ENCODE measurements at regions not wholly inside any gene's neighbourhood (a gene's known extent, or its start where the extent isn't known, plus 50 kb on each side); places are given as distances from the start of the nearest gene placed in this dataset.

GRCh38 chr5:2136728-2137333 is 254.1 kb upstream of the IRX4 start:
- H3K27me3 Mint-ChIP-seq = no peaks in the 10 kb centered on the region

GRCh38 chr5:2135833-2136232 is 253.1 kb upstream of the IRX4 start:
- intact Hi-C loops (cut with micrococcal nuclease) = no loop called here
- H3K27me3 Mint-ChIP-seq = no peaks in the 10 kb centered on the region
- H3K9me3 Mint-ChIP-seq = peaks cover 6% of the 10 kb centered on the region
- no peaks in the 10 kb centered on the region for H3K36me3 Mint-ChIP-seq (ENCODE audit: low read depth)
- H3K27ac Mint-ChIP-seq = no peak overlapping the region
- H3K4me3 Mint-ChIP-seq = no peak overlapping the region
- no peaks in the 10 kb centered on the region for H3K4me1 Mint-ChIP-seq (ENCODE audit: low read depth)

More at GRCh38 chr5:2136728-2137333, 254.1 kb upstream of the IRX4 start:
- Mint-ChIP-seq H3K4me3 (no peak overlapping the region), H3K9me3 (peaks cover 6% of the 10 kb centered on the region), H3K27ac (no peak overlapping the region), H3K4me1 (ENCODE audit: low read depth) (no peaks in the 10 kb centered on the region), H3K36me3 (ENCODE audit: low read depth) (no peaks in the 10 kb centered on the region)
- intact Hi-C loops (cut with micrococcal nuclease) = no loop called here

- no peak overlapping the region for H3K4me3 Mint-ChIP-seq
- no peaks in the 10 kb centered on the region for H3K27me3 Mint-ChIP-seq
- H3K27ac Mint-ChIP-seq = no peak overlapping the region
- H3K36me3 Mint-ChIP-seq (ENCODE audit: low read depth) = no peaks in the 10 kb centered on the region
- H3K9me3 Mint-ChIP-seq = peaks cover 6% of the 10 kb centered on the region
- intact Hi-C loops (cut with micrococcal nuclease) = no loop called here
- no peaks in the 10 kb centered on the region for H3K4me1 Mint-ChIP-seq (ENCODE audit: low read depth)
These were observed 252.6 kb upstream of the IRX4 start for GRCh38 chr5:2135354-2135753.

- Mint-ChIP-seq H3K27ac (no peak overlapping the region), H3K27me3 (peaks cover 1% of the 10 kb centered on the region), H3K4me3 (no peak overlapping the region), H3K9me3 (peaks cover 6% of the 10 kb centered on the region), H3K4me1 (ENCODE audit: low read depth) (no peaks in the 10 kb centered on the region), H3K36me3 (ENCODE audit: low read depth) (no peaks in the 10 kb centered on the region)
- intact Hi-C loops (cut with micrococcal nuclease) = no loop called here
These were observed 252.0 kb upstream of the IRX4 start for GRCh38 chr5:2134543-2135292.

GRCh38 chr5:2133936-2134335 is 251.2 kb upstream of the IRX4 start:
- peaks cover 2% of the 10 kb centered on the region for H3K27me3 Mint-ChIP-seq
- peaks cover 6% of the 10 kb centered on the region for H3K9me3 Mint-ChIP-seq
- H3K4me3 Mint-ChIP-seq = no peak overlapping the region
- H3K27ac Mint-ChIP-seq = no peak overlapping the region
- H3K4me1 Mint-ChIP-seq (ENCODE audit: low read depth) = no peaks in the 10 kb centered on the region
- intact Hi-C loops (cut with micrococcal nuclease) = no loop called here
- H3K36me3 Mint-ChIP-seq (ENCODE audit: low read depth) = no peaks in the 10 kb centered on the region

- no peaks in the 10 kb centered on the region for H3K4me1 Mint-ChIP-seq (ENCODE audit: low read depth)
- no peak overlapping the region for H3K27ac Mint-ChIP-seq
- H3K27me3 Mint-ChIP-seq = peaks cover 4% of the 10 kb centered on the region
- peaks cover 6% of the 10 kb centered on the region for H3K9me3 Mint-ChIP-seq
- H3K4me3 Mint-ChIP-seq = no peak overlapping the region
- intact Hi-C loops (cut with micrococcal nuclease) = no loop called here
- no peaks in the 10 kb centered on the region for H3K36me3 Mint-ChIP-seq (ENCODE audit: low read depth)
These were observed 250.4 kb upstream of the IRX4 start for GRCh38 chr5:2133080-2133479.

- H3K27ac Mint-ChIP-seq = no peak overlapping the region
- no peak overlapping the region for H3K4me3 Mint-ChIP-seq
- H3K9me3 Mint-ChIP-seq = peaks cover 6% of the 10 kb centered on the region
- intact Hi-C loops (cut with micrococcal nuclease) = no loop called here
- no peaks in the 10 kb centered on the region for H3K4me1 Mint-ChIP-seq (ENCODE audit: low read depth)
- H3K27me3 Mint-ChIP-seq = peaks cover 4% of the 10 kb centered on the region
- no peaks in the 10 kb centered on the region for H3K36me3 Mint-ChIP-seq (ENCODE audit: low read depth)
These were observed 249.7 kb upstream of the IRX4 start for GRCh38 chr5:2132497-2132847.

- peaks cover 4% of the 10 kb centered on the region for H3K27me3 Mint-ChIP-seq
These were observed 249.2 kb upstream of the IRX4 start for GRCh38 chr5:2131826-2132496.

GRCh38 chr5:2131196-2131595 is 248.5 kb upstream of the IRX4 start:
- no peaks in the 10 kb centered on the region for H3K9me3 Mint-ChIP-seq
- H3K27me3 Mint-ChIP-seq = peaks cover 4% of the 10 kb centered on the region
- H3K4me3 Mint-ChIP-seq = no peak overlapping the region
- no peak overlapping the region for H3K27ac Mint-ChIP-seq
- intact Hi-C loops (cut with micrococcal nuclease) = no loop called here
- H3K36me3 Mint-ChIP-seq (ENCODE audit: low read depth) = no peaks in the 10 kb centered on the region
- no peaks in the 10 kb centered on the region for H3K4me1 Mint-ChIP-seq (ENCODE audit: low read depth)

More at GRCh38 chr5:2131826-2132496, 249.2 kb upstream of the IRX4 start:
- Mint-ChIP-seq H3K36me3 (ENCODE audit: low read depth) (no peaks in the 10 kb centered on the region), H3K4me3 (no peak overlapping the region), H3K9me3 (peaks cover 6% of the 10 kb centered on the region), H3K4me1 (ENCODE audit: low read depth) (no peaks in the 10 kb centered on the region), H3K27ac (no peak overlapping the region)
- intact Hi-C loops (cut with micrococcal nuclease) = no loop called here

GRCh38 chr5:2130361-2130760 is 247.6 kb upstream of the IRX4 start:
- Mint-ChIP-seq H3K36me3 (ENCODE audit: low read depth) (no peaks in the 10 kb centered on the region), H3K9me3 (no peaks in the 10 kb centered on the region), H3K27me3 (peaks cover 4% of the 10 kb centered on the region), H3K4me3 (no peak overlapping the region), H3K4me1 (ENCODE audit: low read depth) (no peaks in the 10 kb centered on the region), H3K27ac (no peak overlapping the region)
- intact Hi-C loops (cut with micrococcal nuclease) = no loop called here

GRCh38 chr5:2129568-2130272 is 247.0 kb upstream of the IRX4 start:
- Mint-ChIP-seq H3K4me1 (ENCODE audit: low read depth) (no peaks in the 10 kb centered on the region), H3K9me3 (no peaks in the 10 kb centered on the region), H3K27ac (no peak overlapping the region), H3K27me3 (peaks cover 4% of the 10 kb centered on the region), H3K4me3 (no peak overlapping the region), H3K36me3 (ENCODE audit: low read depth) (no peaks in the 10 kb centered on the region)
- intact Hi-C loops (cut with micrococcal nuclease) = no loop called here

- intact Hi-C loops (cut with micrococcal nuclease) = no loop called here
- Mint-ChIP-seq H3K4me1 (ENCODE audit: low read depth) (no peaks in the 10 kb centered on the region), H3K36me3 (ENCODE audit: low read depth) (no peaks in the 10 kb centered on the region), H3K27ac (no peak overlapping the region), H3K27me3 (peaks cover 4% of the 10 kb centered on the region), H3K4me3 (no peak overlapping the region), H3K9me3 (peaks cover 6% of the 10 kb centered on the region)
These were observed 246.1 kb upstream of the IRX4 start for GRCh38 chr5:2128686-2129355.

- Mint-ChIP-seq H3K4me1 (ENCODE audit: low read depth) (no peaks in the 10 kb centered on the region), H3K4me3 (no peak overlapping the region), H3K36me3 (ENCODE audit: low read depth) (no peaks in the 10 kb centered on the region), H3K27ac (no peak overlapping the region), H3K27me3 (peaks cover 4% of the 10 kb centered on the region), H3K9me3 (peaks cover 22% of the 10 kb centered on the region)
- intact Hi-C loops (cut with micrococcal nuclease) = no loop called here
These were observed 243.8 kb upstream of the IRX4 start for GRCh38 chr5:2126512-2126911.

GRCh38 chr5:2125901-2126265 is 243.2 kb upstream of the IRX4 start:
- peaks cover 25% of the 10 kb centered on the region for H3K9me3 Mint-ChIP-seq
- no peaks in the 10 kb centered on the region for H3K36me3 Mint-ChIP-seq (ENCODE audit: low read depth)
- no peak overlapping the region for H3K27ac Mint-ChIP-seq
- no peak overlapping the region for H3K4me3 Mint-ChIP-seq
- no peaks in the 10 kb centered on the region for H3K4me1 Mint-ChIP-seq (ENCODE audit: low read depth)
- peaks cover 4% of the 10 kb centered on the region for H3K27me3 Mint-ChIP-seq
- intact Hi-C loops (cut with micrococcal nuclease) = no loop called here
